GM23248 (cell line): ENCODE measurements at regions not wholly inside any gene's neighbourhood (a gene's known extent, or its start where the extent isn't known, plus 50 kb on each side); places are given as distances from the start of the nearest gene placed in this dataset.

Experiments
- EZH2 ChIP-seq: fragments of 200-600 bp; sonication (generic); IDR thresholded peaks from 2 replicates; pipeline ENCODE4 v1.6.1; 2018; ENCODE audit warnings: antibody characterized with exemption, mild to moderate bottlenecking; ENCODE audit not compliant: insufficient read depth, poor library complexity, severe bottlenecking
- EZH2phosphoT487 ChIP-seq: fragments of 200-600 bp; sonication (generic); IDR thresholded peaks from 2 replicates; pipeline ENCODE4 v1.6.1; 2018; ENCODE audit warnings: antibody characterized with exemption, moderate library complexity, mild to moderate bottlenecking, low read depth; ENCODE audit not compliant: insufficient read depth

- TF ChIP-seq EZH2phosphoT487 = no peak
- TF ChIP-seq EZH2 = no peak
Measured at GRCh38 chr6:147103007-147103406, 101.2 kb upstream of the STXBP5 start.
